GM12874 (cell line): ENCODE measurements at regions not wholly inside any gene's neighbourhood (a gene's known extent, or its start where the extent isn't known, plus 50 kb on each side); places are given as distances from the start of the nearest gene placed in this dataset.

Experiments used
- CTCF ChIP-seq: IDR thresholded peaks from 2 replicates; pipeline ENCODE4 v1.5.1; 2011; ENCODE audit warnings: low read depth, mild to moderate bottlenecking, control low read depth, low read length, moderate library complexity; ENCODE audit not compliant: insufficient read depth

- TF ChIP-seq CTCF, result peak; percentile 82
Measured at GRCh38 chr12:98397323-98398105, 117.9 kb upstream of the TMPO start.

GRCh38 chr12:98399532-98399931 is 115.9 kb upstream of the TMPO start:
- no peak for TF ChIP-seq CTCF

GRCh38 chr12:98401427-98401826 is 114.0 kb upstream of the TMPO start:
- TF ChIP-seq CTCF, result no peak

- no peak for TF ChIP-seq CTCF
Measured at GRCh38 chr12:98402091-98402490, 113.3 kb upstream of the TMPO start.

- TF ChIP-seq CTCF, result no peak
Measured at GRCh38 chr12:98402671-98403070, 112.7 kb upstream of the TMPO start.

- TF ChIP-seq CTCF, result no peak
Measured at GRCh38 chr12:98403385-98403784, 112.0 kb upstream of the TMPO start.

- TF ChIP-seq CTCF, result no peak
Measured at GRCh38 chr12:98403936-98404335, 111.5 kb upstream of the TMPO start.
